AG20443 (cell line): ENCODE measurements at regions not wholly inside any gene's neighbourhood (a gene's known extent, or its start where the extent isn't known, plus 50 kb on each side); places are given as distances from the start of the nearest gene placed in this dataset.
"Not testable (repeated sequence)": the region's sequence is repeated elsewhere in the genome, so short reads cannot be mapped to it uniquely, and the experiment has no call there.

Experiments used
- DNase-seq: peaks from one replicate; pipeline ENCODE4 v3.0.0; 2012; ENCODE audit warnings: low spot score, mixed read lengths

GRCh38 chr7:142636751-142637150, 112.5 kb upstream of the PRSS1 start:
- no peak for DNase-seq

- not testable (repeated sequence) for DNase-seq
Observed at GRCh38 chr7:142636107-142636506, 113.2 kb upstream of the PRSS1 start.

- DNase-seq, result peak; percentile 87
Observed at GRCh38 chr7:142632271-142633134, 116.8 kb upstream of the PRSS1 start.

GRCh38 chr7:142629588-142630260, 119.5 kb upstream of the PRSS1 start:
- DNase-seq, result peak; percentile 62

GRCh38 chr7:142628945-142629344, 120.3 kb upstream of the PRSS1 start:
- no peak for DNase-seq

GRCh38 chr7:142627223-142627622, 122.0 kb upstream of the PRSS1 start:
- not testable (repeated sequence) for DNase-seq

GRCh38 chr7:142626420-142627035, 122.7 kb upstream of the PRSS1 start:
- DNase-seq, result peak; percentile 45

- not testable (repeated sequence) for DNase-seq
Observed at GRCh38 chr7:142625216-142625615, 124.1 kb upstream of the PRSS1 start.

- DNase-seq, result no peak
Observed at GRCh38 chr7:142620402-142620801, 128.9 kb upstream of the PRSS1 start.

- no peak for DNase-seq
Observed at GRCh38 chr7:142618655-142619351, 130.5 kb upstream of the PRSS1 start.

- no peak for DNase-seq
Observed at GRCh38 chr7:142616842-142617241, 132.4 kb upstream of the PRSS1 start.

- DNase-seq, result no peak
Observed at GRCh38 chr7:142616121-142616643, 133.1 kb upstream of the PRSS1 start.

- DNase-seq, result no peak
Observed at GRCh38 chr7:142615508-142615907, 133.8 kb upstream of the PRSS1 start.

GRCh38 chr7:142614116-142614515, 135.2 kb upstream of the PRSS1 start:
- DNase-seq, result no peak

- no peak for DNase-seq
Observed at GRCh38 chr7:142612237-142612881, 136.9 kb upstream of the PRSS1 start.

- DNase-seq, result no peak
Observed at GRCh38 chr7:142611566-142612236, 137.6 kb upstream of the PRSS1 start.

- no peak for DNase-seq
Observed at GRCh38 chr7:142608630-142609428, 140.4 kb upstream of the PRSS1 start.

- no peak for DNase-seq
Observed at GRCh38 chr7:142607351-142607750, 141.9 kb upstream of the PRSS1 start.

GRCh38 chr7:142606081-142606480, 143.2 kb upstream of the PRSS1 start:
- no peak for DNase-seq

GRCh38 chr7:142604671-142605070, 144.6 kb upstream of the PRSS1 start:
- no peak for DNase-seq
